Karpas-422 (cell line): ENCODE measurements at regions not wholly inside any gene's neighbourhood (a gene's known extent, or its start where the extent isn't known, plus 50 kb on each side); places are given as distances from the start of the nearest gene placed in this dataset.

Experiments used
- DNase-seq: peaks from one replicate; pipeline ENCODE4 v3.0.0-alpha.2; 2015
- H2AFZ ChIP-seq: fragments of 200-600 bp; sonication (generic); 2 replicates; pipeline ENCODE4 v1.6.1; 2014; ENCODE audit warnings: antibody characterized with exemption, low read length, mixed read lengths
- H3K27ac ChIP-seq: fragments of 200-600 bp; sonication (generic); 2 replicates; pipeline ENCODE4 v1.5.1; 2014; ENCODE audit warnings: mild to moderate bottlenecking, low read length, moderate library complexity
- H3K27me3 ChIP-seq: fragments of 200-600 bp; sonication (generic); 2 replicates; pipeline ENCODE4 v1.6.1; 2014; ENCODE audit warnings: low read length, mixed read lengths
- H3K36me3 ChIP-seq: fragments of 200-600 bp; sonication (generic); 2 replicates; pipeline ENCODE4 v1.6.1; 2014; ENCODE audit warnings: low read length, mixed read lengths; ENCODE audit not compliant: insufficient read depth
- H3K4me1 ChIP-seq: fragments of 200-600 bp; sonication (generic); 2 replicates; pipeline ENCODE4 v1.6.1; 2014; ENCODE audit warnings: mild to moderate bottlenecking, low read length, mixed read lengths
- H3K4me2 ChIP-seq: fragments of 200-600 bp; sonication (generic); 2 replicates; pipeline ENCODE4 v1.6.1; 2014; ENCODE audit warnings: low read length, low read depth, mild to moderate bottlenecking; ENCODE audit not compliant: poor library complexity, severe bottlenecking
- H3K4me3 ChIP-seq: fragments of 200-600 bp; sonication (generic); 2 replicates; pipeline ENCODE4 v1.5.1; 2014; ENCODE audit warnings: mild to moderate bottlenecking, antibody characterized with exemption, low read length, mixed read lengths
- H3K79me2 ChIP-seq: fragments of 200-600 bp; sonication (generic); 2 replicates; pipeline ENCODE4 v1.6.1; 2014; ENCODE audit warnings: mild to moderate bottlenecking, low read length, mixed read lengths
- H3K9ac ChIP-seq: fragments of 200-600 bp; sonication (generic); 2 replicates; pipeline ENCODE4 v1.6.0; 2014; ENCODE audit warnings: low read length
- H3K9me2 ChIP-seq: fragments of 200-600 bp; sonication (generic), shearing (Covaris generic); replicated peaks from 2 replicates; pipeline ENCODE4 v1.6.0; 2014; ENCODE audit warnings: mild to moderate bottlenecking, low read length, moderate library complexity; ENCODE audit not compliant: insufficient read depth
- H3K9me3 ChIP-seq: fragments of 300-700, 200-600 bp; sonication (generic); 2 replicates; pipeline ENCODE4 v1.6.1; 2014; ENCODE audit warnings: low read length, mixed read lengths
- H4K20me1 ChIP-seq: fragments of 200-600 bp; sonication (generic); 2 replicates; pipeline ENCODE4 v1.6.1; 2014; ENCODE audit warnings: mild to moderate bottlenecking, antibody characterized with exemption, low read length, low read depth; ENCODE audit not compliant: insufficient read depth

DNA sequence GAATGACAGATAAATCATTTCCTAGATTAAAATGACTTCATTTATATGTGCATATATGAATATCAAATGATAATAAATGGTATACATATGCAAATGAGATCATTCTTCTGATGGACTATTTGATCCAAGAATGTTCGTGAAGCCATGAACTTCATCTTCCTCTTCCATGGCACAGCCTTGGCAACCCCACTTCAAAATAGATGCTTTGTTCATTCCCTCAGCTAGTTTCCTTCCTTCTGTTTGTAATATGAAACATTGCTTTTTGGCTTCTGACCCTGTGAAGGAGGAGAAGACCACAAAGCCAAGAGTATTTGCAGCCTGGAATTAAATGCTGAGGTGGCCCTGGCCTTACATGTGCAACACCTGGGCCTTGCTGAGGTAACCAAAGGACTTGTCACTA lies 106.8 kb upstream of the LIFR start:
- H3K36me3 ChIP-seq: no peaks in the 10 kb centered on the region
- DNase-seq: no peak
- H3K27me3 ChIP-seq: no peaks in the 10 kb centered on the region
- no peaks in the 10 kb centered on the region for H3K9me3 ChIP-seq
- no peak overlapping the region for H3K9ac ChIP-seq
- no peak overlapping the region for H2AFZ ChIP-seq
- H3K4me1 ChIP-seq: no peaks in the 10 kb centered on the region
- no peaks in the 10 kb centered on the region for H3K9me2 ChIP-seq
- no peaks in the 10 kb centered on the region for H3K79me2 ChIP-seq
- no peak overlapping the region for H3K4me3 ChIP-seq
- H3K4me2 ChIP-seq: no peak overlapping the region
- no peaks in the 10 kb centered on the region for H4K20me1 ChIP-seq
- no peak overlapping the region for H3K27ac ChIP-seq

- no peak overlapping the region for H3K9ac ChIP-seq
- no peaks in the 10 kb centered on the region for H3K9me2 ChIP-seq
- DNase-seq: peak; percentile 63
- H2AFZ ChIP-seq: no peak overlapping the region
- H3K79me2 ChIP-seq: no peaks in the 10 kb centered on the region
- no peaks in the 10 kb centered on the region for H3K4me1 ChIP-seq
- H3K36me3 ChIP-seq: no peaks in the 10 kb centered on the region
- no peaks in the 10 kb centered on the region for H3K27me3 ChIP-seq
- H4K20me1 ChIP-seq: no peaks in the 10 kb centered on the region
- no peak overlapping the region for H3K4me2 ChIP-seq
- H3K27ac ChIP-seq: no peak overlapping the region
- H3K4me3 ChIP-seq: no peak overlapping the region
- H3K9me3 ChIP-seq: no peaks in the 10 kb centered on the region
Observed at GRCh38 chr5:38666668-38667498, 110.4 kb upstream of the LIFR start.

DNA sequence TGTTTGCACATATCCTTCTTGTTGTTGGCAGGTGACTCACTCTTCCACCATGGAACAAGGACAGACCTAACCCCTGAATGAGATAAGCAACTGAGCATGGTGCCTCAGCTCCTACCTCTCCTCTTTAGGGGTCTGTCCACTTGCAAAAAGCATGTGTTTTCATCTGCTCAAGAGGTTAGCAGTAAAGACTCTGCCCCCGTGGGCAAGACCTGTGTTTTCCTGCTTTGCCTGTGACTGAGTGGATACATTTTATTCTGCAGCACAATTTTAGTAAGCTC lies 111.0 kb upstream of the LIFR start:
- no peak overlapping the region for H3K4me2 ChIP-seq
- H3K27me3 ChIP-seq: no peaks in the 10 kb centered on the region
- DNase-seq: no peak
- no peak overlapping the region for H3K27ac ChIP-seq
- no peaks in the 10 kb centered on the region for H4K20me1 ChIP-seq
- H3K79me2 ChIP-seq: no peaks in the 10 kb centered on the region
- no peak overlapping the region for H3K4me3 ChIP-seq
- H3K36me3 ChIP-seq: no peaks in the 10 kb centered on the region
- no peak overlapping the region for H2AFZ ChIP-seq
- no peak overlapping the region for H3K9ac ChIP-seq
- no peaks in the 10 kb centered on the region for H3K4me1 ChIP-seq
- H3K9me3 ChIP-seq: no peaks in the 10 kb centered on the region
- no peaks in the 10 kb centered on the region for H3K9me2 ChIP-seq

DNA sequence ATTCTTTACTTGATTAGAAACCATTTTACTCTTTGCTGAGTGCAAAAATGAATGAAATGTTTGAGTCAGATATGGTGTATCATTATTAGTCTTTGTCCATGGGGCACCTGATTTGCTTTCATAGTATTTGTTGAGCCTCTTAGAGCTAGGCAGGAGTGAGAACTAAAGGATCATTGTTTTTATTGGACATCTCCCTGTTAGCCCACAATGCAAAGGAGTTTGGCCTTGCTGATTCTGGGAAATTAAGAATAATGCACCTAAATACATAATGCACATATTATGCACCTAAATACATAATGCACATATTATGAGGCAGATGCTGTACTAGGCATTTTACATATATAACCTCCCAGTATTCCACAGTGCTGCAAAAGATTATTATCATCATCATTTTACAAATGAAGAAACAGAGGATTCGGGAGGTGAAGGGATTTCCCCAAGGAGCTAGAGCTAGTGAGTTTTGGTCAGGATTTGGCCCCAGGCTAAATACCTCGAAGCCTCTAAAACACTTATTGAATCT lies 113.0 kb upstream of the LIFR start:
- no peaks in the 10 kb centered on the region for H3K27me3 ChIP-seq

DNA sequence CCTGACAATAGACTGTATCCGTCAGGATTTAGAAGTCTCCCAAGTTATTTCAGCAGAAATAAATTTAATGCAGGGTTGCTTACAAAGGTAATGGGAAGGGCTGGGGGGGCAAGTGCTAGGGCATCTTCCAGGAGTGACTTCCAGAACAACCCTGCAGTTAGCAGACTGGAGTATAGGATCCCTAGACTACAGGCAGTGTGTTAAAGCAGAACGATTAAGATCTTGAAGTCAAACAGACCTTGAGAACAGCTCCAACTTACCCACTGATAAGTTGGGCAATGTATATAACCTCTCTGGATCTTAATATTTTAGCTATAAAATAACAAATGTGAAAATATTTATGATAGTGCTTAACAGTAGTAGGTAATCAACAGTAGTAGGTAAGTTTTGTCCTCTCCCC lies 113.6 kb upstream of the LIFR start:
- Histone ChIP-seq H3K9me2 (no peaks in the 10 kb centered on the region), H3K9ac (no peak overlapping the region), H3K4me2 (no peak overlapping the region), H3K27ac (no peak overlapping the region), H3K4me3 (no peak overlapping the region), H3K36me3 (no peaks in the 10 kb centered on the region), H3K4me1 (no peaks in the 10 kb centered on the region), H2AFZ (no peak overlapping the region), H3K79me2 (no peaks in the 10 kb centered on the region), H3K9me3 (no peaks in the 10 kb centered on the region), H3K27me3 (no peaks in the 10 kb centered on the region), H4K20me1 (no peaks in the 10 kb centered on the region)
- DNase-seq: no peak

More for the DNA sequence above, 113.0 kb upstream of the LIFR start:
- H2AFZ ChIP-seq: no peak overlapping the region
- no peaks in the 10 kb centered on the region for H3K9me3 ChIP-seq
- H3K4me3 ChIP-seq: no peak overlapping the region
- H3K27ac ChIP-seq: no peak overlapping the region
- no peak for DNase-seq
- H3K9ac ChIP-seq: no peak overlapping the region
- H3K79me2 ChIP-seq: no peaks in the 10 kb centered on the region
- no peaks in the 10 kb centered on the region for H3K9me2 ChIP-seq
- H4K20me1 ChIP-seq: no peaks in the 10 kb centered on the region
- no peaks in the 10 kb centered on the region for H3K4me1 ChIP-seq
- no peak overlapping the region for H3K4me2 ChIP-seq
- H3K36me3 ChIP-seq: no peaks in the 10 kb centered on the region

DNA sequence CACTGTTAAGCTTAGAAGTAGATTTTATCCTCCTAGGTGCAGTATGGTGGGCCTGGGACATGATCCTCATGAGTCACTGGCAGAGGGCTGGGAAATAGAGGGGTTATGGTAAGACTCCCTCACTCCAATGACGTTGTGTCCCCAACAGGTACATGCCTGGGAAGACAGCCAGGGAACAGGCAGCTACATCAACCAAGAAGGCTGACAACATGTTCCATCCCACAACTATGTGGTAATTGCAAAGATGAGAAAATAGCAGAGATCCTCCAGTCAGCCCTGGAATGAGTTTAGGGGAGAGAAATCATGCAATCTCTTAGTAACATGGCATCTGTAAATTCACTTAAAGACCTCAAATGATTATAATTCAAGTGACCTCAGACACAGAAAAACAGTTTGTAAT lies 114.4 kb upstream of the LIFR start:
- H3K9ac ChIP-seq: no peak overlapping the region
- H3K4me1 ChIP-seq: no peaks in the 10 kb centered on the region
- no peaks in the 10 kb centered on the region for H3K9me3 ChIP-seq
- no peak overlapping the region for H2AFZ ChIP-seq
- H3K27ac ChIP-seq: no peak overlapping the region
- H3K79me2 ChIP-seq: no peaks in the 10 kb centered on the region
- no peaks in the 10 kb centered on the region for H3K27me3 ChIP-seq
- no peaks in the 10 kb centered on the region for H4K20me1 ChIP-seq
- H3K9me2 ChIP-seq: no peaks in the 10 kb centered on the region
- no peaks in the 10 kb centered on the region for H3K36me3 ChIP-seq
- H3K4me3 ChIP-seq: no peak overlapping the region
- DNase-seq: no peak
- H3K4me2 ChIP-seq: no peak overlapping the region

- DNase-seq: no peak
Observed at GRCh38 chr5:38672059-38672788, 115.8 kb upstream of the LIFR start.

GRCh38 chr5:38673671-38674071 lies 117.2 kb upstream of the LIFR start:
- Histone ChIP-seq H4K20me1 (no peaks in the 10 kb centered on the region), H3K36me3 (no peaks in the 10 kb centered on the region), H3K4me1 (no peaks in the 10 kb centered on the region), H3K27me3 (no peaks in the 10 kb centered on the region), H3K9me3 (no peaks in the 10 kb centered on the region), H3K79me2 (no peaks in the 10 kb centered on the region), H3K27ac (no peak overlapping the region), H2AFZ (no peak overlapping the region), H3K4me3 (no peak overlapping the region), H3K9me2 (no peaks in the 10 kb centered on the region), H3K4me2 (no peak overlapping the region), H3K9ac (no peak overlapping the region)
- peak; percentile 52 for DNase-seq

More at GRCh38 chr5:38672059-38672788, 115.8 kb upstream of the LIFR start:
- no peak overlapping the region for H3K9ac ChIP-seq
- H2AFZ ChIP-seq: no peak overlapping the region
- H3K4me2 ChIP-seq: no peak overlapping the region
- H3K27me3 ChIP-seq: no peaks in the 10 kb centered on the region
- H3K4me1 ChIP-seq: no peaks in the 10 kb centered on the region
- no peak overlapping the region for H3K27ac ChIP-seq
- no peaks in the 10 kb centered on the region for H3K36me3 ChIP-seq
- H3K9me2 ChIP-seq: no peaks in the 10 kb centered on the region
- no peaks in the 10 kb centered on the region for H3K79me2 ChIP-seq
- H3K4me3 ChIP-seq: no peak overlapping the region
- no peaks in the 10 kb centered on the region for H4K20me1 ChIP-seq
- no peaks in the 10 kb centered on the region for H3K9me3 ChIP-seq
